Thyroid gland (tissue), 4 donors: ENCODE measurements at regions not wholly inside any gene's neighbourhood (a gene's known extent, or its start where the extent isn't known, plus 50 kb on each side); places are given as distances from the start of the nearest gene placed in this dataset.

Experiments
- POLR2A ChIP-seq, 2 donors: fragments of 450-650 bp; IDR thresholded peaks; one replicate each; pipeline ENCODE4 v1.6.1; 2017; ENCODE audit warnings: antibody characterized with exemption in 2 of 2, mild to moderate bottlenecking in 2 of 2, moderate library complexity in 1 of 2
- TF ChIP-seq, protein P1 (sequence below), 6 experiments: fragments of 200-600 bp in 3 of 6; fragments of 450-650 bp in 3 of 6; sonication (generic) in 3 of 6; IDR thresholded peaks; one replicate each; pipeline ENCODE4 v1.5.1; 2016 to 2019; ENCODE audit warnings: antibody characterized with exemption in 6 of 6, mild to moderate bottlenecking in 2 of 6, inconsistent platforms in 1 of 6, moderate library complexity in 1 of 6

GRCh38 chr2:204479557-204479956 lies 65.7 kb upstream of the PARD3B start:
- TF ChIP-seq, protein P1, sequence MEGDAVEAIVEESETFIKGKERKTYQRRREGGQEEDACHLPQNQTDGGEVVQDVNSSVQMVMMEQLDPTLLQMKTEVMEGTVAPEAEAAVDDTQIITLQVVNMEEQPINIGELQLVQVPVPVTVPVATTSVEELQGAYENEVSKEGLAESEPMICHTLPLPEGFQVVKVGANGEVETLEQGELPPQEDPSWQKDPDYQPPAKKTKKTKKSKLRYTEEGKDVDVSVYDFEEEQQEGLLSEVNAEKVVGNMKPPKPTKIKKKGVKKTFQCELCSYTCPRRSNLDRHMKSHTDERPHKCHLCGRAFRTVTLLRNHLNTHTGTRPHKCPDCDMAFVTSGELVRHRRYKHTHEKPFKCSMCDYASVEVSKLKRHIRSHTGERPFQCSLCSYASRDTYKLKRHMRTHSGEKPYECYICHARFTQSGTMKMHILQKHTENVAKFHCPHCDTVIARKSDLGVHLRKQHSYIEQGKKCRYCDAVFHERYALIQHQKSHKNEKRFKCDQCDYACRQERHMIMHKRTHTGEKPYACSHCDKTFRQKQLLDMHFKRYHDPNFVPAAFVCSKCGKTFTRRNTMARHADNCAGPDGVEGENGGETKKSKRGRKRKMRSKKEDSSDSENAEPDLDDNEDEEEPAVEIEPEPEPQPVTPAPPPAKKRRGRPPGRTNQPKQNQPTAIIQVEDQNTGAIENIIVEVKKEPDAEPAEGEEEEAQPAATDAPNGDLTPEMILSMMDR (IDR thresholded peaks at IDR 0.05), result no peak
- no peak for TF ChIP-seq POLR2A (IDR thresholded peaks at IDR 0.05)
